HG03457 (cell line): ENCODE measurements at regions not wholly inside any gene's neighbourhood (a gene's known extent, or its start where the extent isn't known, plus 50 kb on each side); places are given as distances from the start of the nearest gene placed in this dataset.

Experiments
- ATAC-seq: cut with Tn5 transposase; IDR thresholded peaks from one replicate; pipeline ENCODE4 v1.9.1; 2021; ENCODE audit warnings: moderate number of reproducible peaks; ENCODE audit not compliant: unreplicated experiment

GRCh38 chr18:46265196-46266156 lies 161.3 kb downstream of the HAUS1 start:
- no peak for ATAC-seq

- no peak for ATAC-seq
Observed at GRCh38 chr18:46266473-46266872, 162.3 kb downstream of the HAUS1 start.

- ATAC-seq, result no peak
Observed at GRCh38 chr18:46268671-46269070, 164.5 kb downstream of the HAUS1 start.

- no peak for ATAC-seq
Observed at GRCh38 chr18:46269275-46269674, 165.1 kb downstream of the HAUS1 start.

GRCh38 chr18:46271488-46271887 lies 167.3 kb downstream of the HAUS1 start:
- no peak for ATAC-seq

- no peak for ATAC-seq
Observed at GRCh38 chr18:46273861-46274260, 169.7 kb downstream of the HAUS1 start.

GRCh38 chr18:46274266-46274665 lies 170.1 kb downstream of the HAUS1 start:
- ATAC-seq, result no peak

- no peak for ATAC-seq
Observed at GRCh38 chr18:46275370-46275769, 171.2 kb downstream of the HAUS1 start.

- ATAC-seq, result no peak
Observed at GRCh38 chr18:46276748-46277147, 172.6 kb downstream of the HAUS1 start.

GRCh38 chr18:46278481-46279465 lies 174.6 kb downstream of the HAUS1 start:
- ATAC-seq, result no peak

- ATAC-seq, result no peak
Observed at GRCh38 chr18:46279673-46280072, 175.5 kb downstream of the HAUS1 start.

- ATAC-seq, result peak; percentile 77
Observed at GRCh38 chr18:46281185-46282176, 177.3 kb downstream of the HAUS1 start.

GRCh38 chr18:46282177-46282570 lies 178.0 kb downstream of the HAUS1 start:
- ATAC-seq, result no peak

GRCh38 chr18:46282646-46283045 lies 178.5 kb downstream of the HAUS1 start:
- ATAC-seq, result no peak

GRCh38 chr18:46283268-46283667 lies 179.1 kb downstream of the HAUS1 start:
- no peak for ATAC-seq

- no peak for ATAC-seq
Observed at GRCh38 chr18:46283895-46284295, 179.7 kb downstream of the HAUS1 start.

GRCh38 chr18:46289463-46289862 lies 185.3 kb downstream of the HAUS1 start:
- ATAC-seq, result no peak

- ATAC-seq, result no peak
Observed at GRCh38 chr18:46289931-46290330, 185.7 kb downstream of the HAUS1 start.

GRCh38 chr18:46290440-46291020 lies 186.3 kb downstream of the HAUS1 start:
- ATAC-seq, result no peak

GRCh38 chr18:46291149-46291548 lies 187.0 kb downstream of the HAUS1 start:
- no peak for ATAC-seq
